Mesendoderm (in vitro differentiated cells): ENCODE measurements at regions not wholly inside any gene's neighbourhood (a gene's known extent, or its start where the extent isn't known, plus 50 kb on each side); places are given as distances from the start of the nearest gene placed in this dataset.
"Not testable (repeated sequence)": the region's sequence is repeated elsewhere in the genome, so short reads cannot be mapped to it uniquely, and the experiment has no call there.

Experiments used
- DNase-seq: peaks from one replicate; pipeline ENCODE4 v3.0.0; 2013
- H2AK5ac ChIP-seq: 2 replicates; pipeline ENCODE4 v1.6.1; 2013; ENCODE audit warnings: low read length, inconsistent platforms
- H2BK120ac ChIP-seq: 2 replicates; pipeline ENCODE4 v1.6.1; 2013; ENCODE audit warnings: low read depth, mild to moderate bottlenecking, low read length, moderate library complexity, mixed read lengths
- H2BK15ac ChIP-seq: replicated peaks from 2 replicates; pipeline ENCODE4 v1.6.1; 2013; ENCODE audit warnings: low read depth, mild to moderate bottlenecking, moderate library complexity
- H2BK5ac ChIP-seq: 2 replicates; pipeline ENCODE4 v1.6.1; 2013; ENCODE audit warnings: low read length, inconsistent platforms
- H3K18ac ChIP-seq: 2 replicates; pipeline ENCODE4 v1.6.1; 2013; ENCODE audit warnings: mild to moderate bottlenecking, low read length, mixed read lengths
- H3K23ac ChIP-seq: one replicate; pipeline ENCODE4 v1.6.1; 2013; ENCODE audit warnings: low read length
- H3K27ac ChIP-seq: 2 replicates; pipeline ENCODE4 v1.5.1; 2013; ENCODE audit warnings: low read depth, mild to moderate bottlenecking, inconsistent platforms, low read length, moderate library complexity
- H3K27me3 ChIP-seq: 2 replicates; pipeline ENCODE4 v1.6.1; 2013; ENCODE audit warnings: low read length, control low read depth, mild to moderate bottlenecking, inconsistent platforms; ENCODE audit not compliant: insufficient read depth, poor library complexity
- H3K36me3 ChIP-seq: 2 replicates; pipeline ENCODE4 v1.6.1; 2013; ENCODE audit warnings: low read length, inconsistent platforms; ENCODE audit not compliant: control insufficient read depth, insufficient read depth
- H3K4ac ChIP-seq: one replicate; pipeline ENCODE4 v1.6.1; 2013; ENCODE audit warnings: low read depth, mild to moderate bottlenecking, low read length, moderate library complexity
- H3K4me1 ChIP-seq: 2 replicates; pipeline ENCODE4 v1.6.1; 2013; ENCODE audit warnings: low read depth, low read length, inconsistent platforms; ENCODE audit not compliant: control insufficient read depth
- H3K4me2 ChIP-seq: 2 replicates; pipeline ENCODE4 v1.6.1; 2013; ENCODE audit warnings: low read length
- H3K4me3 ChIP-seq: 2 replicates; pipeline ENCODE4 v1.5.1; 2013; ENCODE audit warnings: mild to moderate bottlenecking, low read length
- H3K56ac ChIP-seq: one replicate; pipeline ENCODE4 v1.6.1; 2013; ENCODE audit warnings: low read length
- H3K79me1 ChIP-seq: 2 replicates; pipeline ENCODE4 v1.6.1; 2013; ENCODE audit warnings: low read length, inconsistent platforms
- H3K79me2 ChIP-seq: 2 replicates; pipeline ENCODE4 v1.6.1; 2013; ENCODE audit warnings: mild to moderate bottlenecking, low read length; ENCODE audit not compliant: control insufficient read depth, insufficient read depth
- H3K9ac ChIP-seq: 2 replicates; pipeline ENCODE4 v1.6.1; 2013; ENCODE audit warnings: low read length, inconsistent platforms
- H4K5ac ChIP-seq: one replicate; pipeline ENCODE4 v1.6.1; 2013; ENCODE audit warnings: low read length
- H4K8ac ChIP-seq: one replicate; pipeline ENCODE4 v1.6.1; 2013; ENCODE audit warnings: low read depth, mild to moderate bottlenecking, control low read depth, low read length, moderate library complexity
- WGBS: extraction: QIAGEN DNeasy Blood & Tissue Kit; methylation state at CpG from one replicate; pipeline ENCODE4 v1.1.7; 2013; ENCODE audit warnings: low lambda C conversion rate, missing lambda C conversion rate; ENCODE audit not compliant: insufficient coverage; ENCODE audit errors: extremely low coverage; 5-methylcytosine and 5-hydroxymethylcytosine counted together

- Histone ChIP-seq H3K9ac (no peak overlapping the region), H4K8ac (no peak overlapping the region), H3K18ac (no peak overlapping the region), H3K4me1 (no peaks in the 10 kb centered on the region), H2BK5ac (no peak overlapping the region), H3K4me3 (no peak overlapping the region), H3K56ac (no peak overlapping the region), H3K4ac (no peak overlapping the region), H4K5ac (no peak overlapping the region), H3K27me3 (no peaks in the 10 kb centered on the region), H3K27ac (no peak overlapping the region), H3K36me3 (no peaks in the 10 kb centered on the region), H2BK15ac (no peak overlapping the region), H3K23ac (no peak overlapping the region), H3K79me2 (no peaks in the 10 kb centered on the region), H3K79me1 (no peaks in the 10 kb centered on the region), H2BK120ac (no peak overlapping the region), H2AK5ac (no peak overlapping the region), H3K4me2 (no peak overlapping the region)
- no CpG with 5 or more reads among the region's 7 CpGs for WGBS
- no peak for DNase-seq
Measured at GRCh38 chr5:110872963-110873362, 134.2 kb downstream of the SLC25A46 start.

GRCh38 chr5:110873773-110874437, 135.1 kb downstream of the SLC25A46 start:
- no peak overlapping the region for H4K8ac ChIP-seq
- no CpG with 5 or more reads among the region's 3 CpGs for WGBS
- no peak overlapping the region for H3K18ac ChIP-seq

GRCh38 chr5:110875115-110875514, 136.3 kb downstream of the SLC25A46 start:
- H3K4me1 ChIP-seq, H4K5ac ChIP-seq, H3K27me3 ChIP-seq, H3K23ac ChIP-seq, H3K79me2 ChIP-seq, H3K4ac ChIP-seq, H2BK5ac ChIP-seq, DNase-seq, H2BK120ac ChIP-seq, H2AK5ac ChIP-seq, H3K4me3 ChIP-seq, H3K18ac ChIP-seq, H4K8ac ChIP-seq, H3K36me3 ChIP-seq, H3K4me2 ChIP-seq, H3K79me1 ChIP-seq, H2BK15ac ChIP-seq, H3K27ac ChIP-seq, H3K56ac ChIP-seq, H3K9ac ChIP-seq: not testable (repeated sequence)

More at GRCh38 chr5:110873773-110874437, 135.1 kb downstream of the SLC25A46 start:
- Histone ChIP-seq H2BK5ac (no peak overlapping the region), H3K4me1 (no peaks in the 10 kb centered on the region), H3K4me3 (no peak overlapping the region), H3K79me1 (no peaks in the 10 kb centered on the region), H3K4me2 (no peak overlapping the region), H3K36me3 (no peaks in the 10 kb centered on the region), H3K79me2 (no peaks in the 10 kb centered on the region), H3K23ac (no peak overlapping the region), H2BK120ac (no peak overlapping the region), H2AK5ac (no peak overlapping the region), H3K27me3 (no peaks in the 10 kb centered on the region), H3K9ac (no peak overlapping the region), H4K5ac (no peak overlapping the region), H3K27ac (no peak overlapping the region), H3K56ac (no peak overlapping the region), H2BK15ac (no peak overlapping the region), H3K4ac (no peak overlapping the region)
- no peak for DNase-seq

GRCh38 chr5:110878115-110878514, 139.3 kb downstream of the SLC25A46 start:
- Histone ChIP-seq H3K27me3 (no peaks in the 10 kb centered on the region), H3K36me3 (no peaks in the 10 kb centered on the region), H3K56ac (no peak overlapping the region), H3K4me2 (no peak overlapping the region), H4K5ac (no peak overlapping the region), H3K23ac (no peak overlapping the region), H4K8ac (no peak overlapping the region), H3K4ac (no peak overlapping the region), H3K27ac (no peak overlapping the region), H3K79me1 (no peaks in the 10 kb centered on the region), H2BK5ac (no peak overlapping the region), H2BK120ac (no peak overlapping the region), H2BK15ac (no peak overlapping the region), H3K4me3 (no peak overlapping the region), H3K18ac (no peak overlapping the region), H3K79me2 (no peaks in the 10 kb centered on the region), H3K4me1 (no peaks in the 10 kb centered on the region), H3K9ac (no peak overlapping the region), H2AK5ac (no peak overlapping the region)
- no peak for DNase-seq

GRCh38 chr5:110879675-110880074, 140.9 kb downstream of the SLC25A46 start:
- Histone ChIP-seq H2BK5ac (no peak overlapping the region), H3K27me3 (no peaks in the 10 kb centered on the region), H3K27ac (no peak overlapping the region), H3K4me3 (no peak overlapping the region), H2BK120ac (no peak overlapping the region), H3K4me1 (no peaks in the 10 kb centered on the region), H3K79me2 (no peaks in the 10 kb centered on the region), H2BK15ac (no peak overlapping the region), H4K8ac (no peak overlapping the region), H4K5ac (no peak overlapping the region), H3K23ac (no peak overlapping the region), H3K18ac (no peak overlapping the region), H3K79me1 (no peaks in the 10 kb centered on the region), H3K36me3 (no peaks in the 10 kb centered on the region), H3K4ac (no peak overlapping the region), H3K9ac (no peak overlapping the region), H2AK5ac (no peak overlapping the region), H3K4me2 (no peak overlapping the region), H3K56ac (no peak overlapping the region)
- DNase-seq: no peak
- whole genome bisulfite sequencing: no CpG with 5 or more reads among the region's 4 CpGs

DNA sequence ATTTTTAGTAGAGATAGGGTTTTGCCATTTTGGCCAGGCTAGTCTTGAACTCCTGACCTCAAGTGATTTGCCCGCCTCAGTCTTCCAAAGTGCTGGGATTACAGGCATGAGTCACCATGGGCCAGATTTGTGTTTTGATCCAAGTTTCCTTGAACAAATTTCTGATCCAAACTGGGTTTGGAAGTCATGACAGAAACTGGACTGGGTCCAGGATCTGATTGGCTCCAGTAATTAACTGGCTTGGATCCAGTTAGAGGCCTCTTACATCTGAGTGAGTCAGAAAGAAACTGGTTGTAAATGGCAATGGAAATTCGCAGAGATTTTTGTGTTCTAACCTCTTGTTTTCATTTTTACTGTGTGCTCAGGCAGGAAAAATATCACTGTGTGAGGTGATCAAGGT, 141.6 kb downstream of the SLC25A46 start:
- Histone ChIP-seq H3K9ac (no peak overlapping the region), H2BK15ac (no peak overlapping the region), H3K27me3 (no peaks in the 10 kb centered on the region), H2BK120ac (no peak overlapping the region), H3K56ac (no peak overlapping the region), H4K5ac (no peak overlapping the region), H2BK5ac (no peak overlapping the region), H3K27ac (no peak overlapping the region), H3K18ac (no peak overlapping the region), H3K4me2 (no peak overlapping the region), H3K79me1 (no peaks in the 10 kb centered on the region), H3K4ac (no peak overlapping the region), H2AK5ac (no peak overlapping the region), H4K8ac (no peak overlapping the region), H3K4me1 (no peaks in the 10 kb centered on the region), H3K4me3 (no peak overlapping the region), H3K79me2 (no peaks in the 10 kb centered on the region), H3K23ac (no peak overlapping the region), H3K36me3 (no peaks in the 10 kb centered on the region)
- no CpG with 5 or more reads among the region's 2 CpGs for WGBS
- DNase-seq: no peak
